ENCODE measurements at regions not wholly inside any gene's neighbourhood (a gene's known extent, or its start where the extent isn't known, plus 50 kb on each side); places are given as distances from the start of the nearest gene placed in this dataset.

DNA sequence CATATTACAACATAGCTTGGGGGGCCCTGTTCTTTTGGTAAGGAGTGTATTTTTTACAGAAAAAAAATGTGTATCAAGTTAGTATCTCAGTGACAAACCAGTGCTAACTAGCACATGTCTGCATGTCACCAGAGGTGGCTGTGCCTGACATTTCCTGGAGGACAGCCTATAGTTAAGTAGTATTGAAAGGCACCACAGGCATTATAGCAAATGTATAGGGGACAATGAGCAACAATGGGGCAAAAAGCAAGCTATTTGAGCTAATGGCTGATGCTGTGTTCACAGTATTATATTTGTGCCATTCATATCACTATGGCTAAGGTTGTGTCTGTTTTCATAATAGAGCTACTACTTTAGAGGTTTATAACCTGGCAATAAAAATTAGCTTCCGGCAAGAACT is 1644.0 kb downstream of the MAT2B start:
- DNase-seq = no peak

DNA sequence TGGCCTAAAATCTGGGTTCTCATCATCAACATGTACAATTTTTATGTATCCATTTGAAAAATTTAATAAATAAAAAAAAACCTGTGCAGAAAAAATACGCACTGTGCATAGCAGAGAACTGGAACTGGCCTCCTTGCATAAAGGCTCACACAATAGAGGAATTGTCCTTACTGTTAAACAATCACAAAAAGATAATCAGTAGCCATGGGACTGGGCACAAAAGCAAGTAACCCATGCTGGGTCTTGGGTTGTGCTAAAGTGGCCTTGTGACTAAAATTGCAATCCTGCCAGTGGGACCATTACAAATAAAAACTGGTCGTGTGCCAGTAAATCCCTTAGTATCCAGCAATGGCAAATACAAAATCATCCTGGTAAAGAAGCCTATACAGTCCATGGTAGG is 1646.6 kb downstream of the MAT2B start:
- no peak for DNase-seq

DNA sequence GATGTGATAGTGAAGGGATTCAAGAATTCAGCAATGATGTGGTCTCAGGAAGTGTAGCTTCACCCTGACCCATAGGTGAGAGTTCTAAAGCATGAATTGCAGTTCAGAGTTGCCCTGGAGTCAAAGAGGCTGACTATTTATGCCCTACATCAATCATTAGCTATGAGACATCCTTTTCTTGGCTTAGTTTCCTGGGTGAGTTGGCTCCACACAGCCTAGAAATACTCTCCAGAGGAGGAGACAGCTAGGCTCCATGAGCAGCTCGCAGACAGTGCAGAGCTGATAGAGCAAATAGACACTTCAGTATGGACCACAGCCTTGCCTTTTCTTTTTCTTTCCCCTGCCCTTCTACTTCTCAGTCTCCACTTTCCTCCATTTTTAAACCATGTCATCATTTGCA is 1651.8 kb downstream of the MAT2B start:
- no peak for DNase-seq

GRCh38 chr5:165161204-165161603 is 1655.8 kb downstream of the MAT2B start:
- no peak for DNase-seq

DNA sequence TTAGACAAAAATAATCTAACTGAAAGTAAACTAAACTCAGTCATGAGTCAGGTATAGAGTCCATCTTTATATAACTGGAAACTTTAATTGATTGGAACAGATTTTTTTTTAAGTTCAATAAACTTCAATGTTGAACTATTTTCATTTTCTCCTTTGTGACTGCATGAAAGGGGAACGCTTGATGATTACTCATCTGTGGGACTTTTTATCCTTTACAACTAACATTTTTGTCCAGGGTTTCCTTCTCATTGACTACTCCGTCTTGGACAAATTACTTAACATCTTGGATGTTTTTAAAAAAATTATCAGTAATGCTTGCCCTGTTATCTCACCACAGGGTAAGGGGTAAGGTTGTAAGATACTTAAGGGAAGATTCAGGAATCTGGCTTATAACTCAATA is 1658.4 kb downstream of the MAT2B start:
- DNase-seq = no peak

DNA sequence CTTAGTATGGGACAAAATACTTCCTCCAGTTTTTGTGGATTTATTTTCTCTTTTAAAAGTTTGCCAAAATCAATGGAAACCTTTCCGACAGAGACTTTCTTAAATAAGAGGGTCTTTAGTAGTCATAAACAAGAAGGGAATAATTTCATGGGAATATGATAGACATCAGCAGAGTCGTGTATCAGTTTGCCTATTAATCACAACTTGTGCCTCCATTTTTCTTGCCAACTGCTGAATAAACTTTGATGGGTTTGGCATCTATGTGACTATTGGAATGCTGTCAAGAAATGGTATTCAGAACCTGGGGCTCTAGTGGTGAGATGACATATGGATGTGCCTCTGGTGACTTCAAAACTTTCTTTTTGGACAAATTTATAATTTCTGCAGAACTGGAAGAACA is 1668.2 kb downstream of the MAT2B start:
- DNase-seq = no peak

GRCh38 chr5:165175041-165175440 is 1669.6 kb downstream of the MAT2B start:
- DNase-seq = no peak

GRCh38 chr5:165184183-165184582 is 1678.8 kb downstream of the MAT2B start:
- no peak for DNase-seq

GRCh38 chr5:165185716-165186115 is 1680.3 kb downstream of the MAT2B start:
- DNase-seq = no peak

- DNase-seq = no peak
These were observed 1682.4 kb downstream of the MAT2B start for GRCh38 chr5:165187815-165188214.

- no peak for DNase-seq
These were observed 1683.2 kb downstream of the MAT2B start for GRCh38 chr5:165188556-165189175.

GRCh38 chr5:165196961-165197360 is 1691.5 kb downstream of the MAT2B start:
- no peak for DNase-seq

GRCh38 chr5:165201369-165201768 is 1696.0 kb downstream of the MAT2B start:
- no peak for DNase-seq

- DNase-seq = no peak
These were observed 1696.5 kb downstream of the MAT2B start for GRCh38 chr5:165201771-165202518.

DNA sequence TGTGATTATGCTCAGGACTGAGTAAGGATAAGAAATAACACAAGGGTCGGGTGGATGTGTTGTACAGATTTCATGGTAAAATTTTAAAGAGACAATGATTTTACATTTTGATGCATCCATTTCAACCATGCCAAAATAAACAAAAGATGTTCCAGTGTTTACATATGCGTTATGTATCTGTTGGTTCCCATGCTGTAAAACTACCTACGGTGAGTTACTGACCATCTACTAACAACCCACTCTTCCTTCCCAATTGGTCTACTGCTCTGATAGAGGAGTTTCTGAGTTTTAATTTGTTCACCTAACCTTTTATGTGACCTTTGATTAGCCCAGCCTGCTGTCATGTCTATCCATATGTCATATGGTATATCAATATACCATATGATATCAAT is 1697.1 kb downstream of the MAT2B start:
- DNase-seq = no peak

DNA sequence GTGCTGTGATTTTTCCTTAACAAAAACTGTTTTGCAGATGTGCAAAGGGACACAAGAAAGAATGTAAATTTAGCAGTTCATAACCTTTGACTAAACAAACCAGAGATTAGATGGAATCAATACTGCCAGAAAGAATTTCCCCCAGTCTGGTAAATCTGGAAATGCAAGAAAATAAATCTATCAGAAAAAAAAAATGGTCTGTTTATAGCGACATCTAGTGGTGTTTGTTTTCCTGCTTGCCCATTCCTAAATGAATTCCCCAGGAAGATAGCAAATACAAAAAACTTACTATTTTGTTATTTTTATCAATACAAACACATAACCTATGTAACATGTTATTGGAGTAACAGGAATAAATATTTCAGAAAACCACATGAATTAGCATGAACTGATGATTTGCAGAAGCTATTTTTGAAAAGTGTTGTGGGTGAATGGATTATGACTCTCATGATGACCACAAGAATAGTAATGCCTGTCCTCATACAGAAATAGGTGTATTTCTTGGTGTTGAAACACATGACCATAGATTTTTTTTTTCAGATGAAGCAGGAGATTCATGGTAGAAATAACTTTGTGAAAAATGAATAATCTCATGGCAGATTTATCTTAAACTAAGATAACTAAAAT is 1703.8 kb downstream of the MAT2B start:
- DNase-seq = peak in 1 of 2 experiments; percentile 29

DNA sequence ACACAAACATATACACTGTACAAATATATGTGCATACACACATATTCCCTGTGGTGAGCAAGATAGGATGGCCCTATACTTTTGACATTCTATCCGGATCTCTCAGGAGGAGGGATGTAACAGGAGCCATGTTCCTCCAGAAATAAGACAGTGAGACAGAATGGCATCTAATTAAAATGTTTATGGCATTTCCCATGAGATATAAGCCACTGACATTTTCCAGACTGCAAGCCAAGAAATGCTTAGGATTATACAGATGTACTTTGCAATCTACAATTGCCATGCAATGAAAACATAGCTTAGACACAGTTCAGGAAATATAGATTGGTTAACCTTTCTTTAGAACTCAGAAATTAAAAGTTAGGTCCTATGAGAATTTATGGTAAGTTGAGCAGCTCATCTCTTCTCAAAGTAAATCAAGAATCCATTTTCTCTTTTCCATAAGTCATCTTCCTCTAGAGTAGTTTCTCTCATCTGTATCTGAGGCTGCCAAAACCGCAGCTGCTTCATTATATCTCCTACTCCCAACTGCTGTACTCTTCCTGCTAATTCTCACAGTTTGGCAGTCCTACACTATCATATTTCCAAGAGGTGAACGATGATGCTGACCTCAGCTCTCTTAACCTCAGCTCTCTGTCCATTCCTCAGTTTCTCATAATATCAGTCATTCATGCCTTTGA is 1719.1 kb downstream of the MAT2B start:
- DNase-seq = no peak

- peak in 1 of 2 experiments; percentile 5 for DNase-seq
These were observed 1722.1 kb downstream of the MAT2B start for GRCh38 chr5:165227515-165227914.

GRCh38 chr5:165228184-165228583 is 1722.8 kb downstream of the MAT2B start:
- no peak for DNase-seq

GRCh38 chr5:165231821-165232508 is 1726.5 kb downstream of the MAT2B start:
- no peak for DNase-seq

DNA sequence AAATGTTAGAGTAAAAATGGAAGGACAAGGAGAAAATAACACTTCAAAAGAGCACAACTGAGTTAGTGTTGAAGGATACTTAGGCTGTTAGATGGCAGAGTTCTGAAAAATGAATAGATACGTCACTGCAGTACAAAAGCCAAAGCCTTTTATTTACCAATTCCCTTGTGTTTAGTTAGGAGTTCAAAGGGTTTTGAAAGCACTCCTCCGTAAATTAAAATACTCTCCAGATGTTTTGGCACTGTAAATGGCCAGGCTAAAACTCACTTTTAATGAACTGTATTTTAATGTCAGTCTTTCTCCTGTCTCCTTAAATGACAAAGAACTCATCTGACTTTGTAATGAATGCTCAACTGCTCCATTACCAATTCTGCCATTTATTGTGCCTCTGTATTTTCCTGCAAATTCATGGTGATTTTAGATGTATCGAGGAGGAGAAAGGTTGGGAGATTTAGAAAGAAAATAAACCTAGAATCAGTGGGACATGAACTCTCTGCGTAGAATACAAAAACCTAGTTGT is 1727.2 kb downstream of the MAT2B start:
- no peak for DNase-seq

GRCh38 chr5:165241811-165242210 is 1736.4 kb downstream of the MAT2B start:
- no peak for DNase-seq

DNA sequence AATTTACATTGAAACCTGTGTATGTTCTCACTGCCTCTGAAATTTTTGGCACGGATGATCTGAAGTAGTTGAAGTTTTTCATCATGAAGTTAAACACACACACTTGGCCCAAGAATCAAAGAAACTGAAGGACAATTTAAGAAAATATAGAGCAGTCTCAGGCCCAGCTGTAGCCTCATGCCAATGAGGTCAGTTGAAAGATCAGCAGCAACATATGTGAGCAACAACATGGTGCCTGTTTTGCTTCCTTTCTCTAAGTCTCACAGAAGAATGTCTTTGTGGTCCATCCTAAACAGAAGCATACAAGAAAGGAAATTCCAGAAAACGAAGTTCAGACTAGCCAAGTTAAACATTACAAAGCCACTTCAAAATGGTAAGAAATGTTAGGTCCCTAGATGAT is 1737.2 kb downstream of the MAT2B start:
- no peak for DNase-seq

All from NCI-H524 (cell line).